ENCODE measurements at regions not wholly inside any gene's neighbourhood (a gene's known extent, or its start where the extent isn't known, plus 50 kb on each side); places are given as distances from the start of the nearest gene placed in this dataset.

DNA sequence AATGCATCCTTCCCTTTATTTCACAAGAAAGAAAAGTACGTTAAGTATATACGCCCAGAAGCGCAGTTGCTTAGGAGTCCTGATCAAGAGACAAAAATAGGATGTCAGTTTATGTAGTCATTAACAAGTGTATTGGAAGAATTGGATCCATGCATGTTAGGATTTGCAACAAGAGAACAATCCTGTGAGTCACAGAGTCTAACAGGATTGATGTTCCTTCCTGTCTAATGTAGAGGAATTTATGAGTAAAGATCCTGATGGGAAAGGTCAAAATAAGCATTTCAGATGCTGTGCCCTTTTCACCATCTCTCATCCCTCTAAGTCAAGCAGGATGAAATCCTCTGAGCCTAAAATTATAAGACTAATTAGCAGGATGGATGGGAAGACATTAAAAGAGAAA, 406.0 kb upstream of the GRIA1 start:
- ATAC-seq (no peak), DNase-seq (no peak)
- Histone ChIP-seq H3K9me3 (no peaks in the 10 kb centered on the region), H3K4me3 (no peak overlapping the region), H3K36me3 (ENCODE audit: low read depth) (no peaks in the 10 kb centered on the region), H3K4me1 (ENCODE audit: low read depth) (no peaks in the 10 kb centered on the region)
- TF ChIP-seq, protein P1, sequence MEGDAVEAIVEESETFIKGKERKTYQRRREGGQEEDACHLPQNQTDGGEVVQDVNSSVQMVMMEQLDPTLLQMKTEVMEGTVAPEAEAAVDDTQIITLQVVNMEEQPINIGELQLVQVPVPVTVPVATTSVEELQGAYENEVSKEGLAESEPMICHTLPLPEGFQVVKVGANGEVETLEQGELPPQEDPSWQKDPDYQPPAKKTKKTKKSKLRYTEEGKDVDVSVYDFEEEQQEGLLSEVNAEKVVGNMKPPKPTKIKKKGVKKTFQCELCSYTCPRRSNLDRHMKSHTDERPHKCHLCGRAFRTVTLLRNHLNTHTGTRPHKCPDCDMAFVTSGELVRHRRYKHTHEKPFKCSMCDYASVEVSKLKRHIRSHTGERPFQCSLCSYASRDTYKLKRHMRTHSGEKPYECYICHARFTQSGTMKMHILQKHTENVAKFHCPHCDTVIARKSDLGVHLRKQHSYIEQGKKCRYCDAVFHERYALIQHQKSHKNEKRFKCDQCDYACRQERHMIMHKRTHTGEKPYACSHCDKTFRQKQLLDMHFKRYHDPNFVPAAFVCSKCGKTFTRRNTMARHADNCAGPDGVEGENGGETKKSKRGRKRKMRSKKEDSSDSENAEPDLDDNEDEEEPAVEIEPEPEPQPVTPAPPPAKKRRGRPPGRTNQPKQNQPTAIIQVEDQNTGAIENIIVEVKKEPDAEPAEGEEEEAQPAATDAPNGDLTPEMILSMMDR (IDR thresholded peaks at IDR 0.05): no peak
- intact Hi-C loops (cut with DNase I, micrococcal nuclease): no loop called here

DNA sequence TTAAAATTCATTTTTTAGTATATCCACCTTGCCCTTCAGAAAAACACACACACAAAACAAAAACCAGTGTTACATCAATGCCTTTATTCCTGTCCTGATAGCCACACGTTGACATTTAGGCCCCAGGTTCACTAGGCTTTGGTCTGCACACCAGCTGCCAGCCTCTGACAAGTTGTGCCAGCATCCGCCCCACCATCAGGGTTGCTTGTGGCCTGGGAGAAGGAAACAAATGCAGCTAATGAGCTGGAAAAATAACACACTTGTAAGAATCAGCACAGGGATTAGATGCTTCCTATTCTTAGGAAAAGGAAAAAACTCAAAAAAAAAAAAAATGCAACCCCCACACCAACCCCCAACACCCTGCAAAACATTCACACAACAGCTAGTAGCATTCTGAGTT, 404.0 kb upstream of the GRIA1 start:
- ATAC-seq (no peak), DNase-seq (no peak)
- Histone ChIP-seq H3K4me3 (no peak overlapping the region), H3K4me1 (ENCODE audit: low read depth) (no peaks in the 10 kb centered on the region), H3K36me3 (ENCODE audit: low read depth) (no peaks in the 10 kb centered on the region), H3K9me3 (no peaks in the 10 kb centered on the region)
- intact Hi-C loops (cut with DNase I, micrococcal nuclease): no loop called here
- TF ChIP-seq, protein P1 (IDR thresholded peaks at IDR 0.05): no peak

DNA sequence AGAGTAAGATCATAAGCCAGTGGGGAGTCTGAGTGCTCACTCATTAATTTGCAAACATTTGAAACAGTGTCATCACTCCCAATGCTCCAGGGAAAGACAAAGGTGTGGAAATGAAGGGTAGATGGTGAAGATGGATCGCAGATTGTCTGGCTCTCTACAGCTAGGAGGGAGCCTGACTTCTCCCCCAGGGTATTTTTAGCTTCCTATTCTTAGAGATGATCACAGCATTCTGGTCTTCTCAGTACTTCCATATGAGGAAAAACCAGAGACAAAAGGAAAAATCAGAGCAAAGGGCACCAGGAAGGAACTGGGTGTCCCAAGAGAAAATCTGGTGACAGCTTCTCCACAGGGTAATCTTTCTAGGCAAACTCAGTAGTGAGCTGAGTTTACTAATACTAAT, 401.9 kb upstream of the GRIA1 start:
- no peak for DNase-seq
- Histone ChIP-seq H3K36me3 (ENCODE audit: low read depth) (no peaks in the 10 kb centered on the region), H3K4me1 (ENCODE audit: low read depth) (no peaks in the 10 kb centered on the region), H3K9me3 (no peaks in the 10 kb centered on the region), H3K4me3 (no peak overlapping the region)
- intact Hi-C loops (cut with DNase I, micrococcal nuclease): no loop called here
- no peak for ATAC-seq
- TF ChIP-seq, protein P1 (IDR thresholded peaks at IDR 0.05): no peak

DNA sequence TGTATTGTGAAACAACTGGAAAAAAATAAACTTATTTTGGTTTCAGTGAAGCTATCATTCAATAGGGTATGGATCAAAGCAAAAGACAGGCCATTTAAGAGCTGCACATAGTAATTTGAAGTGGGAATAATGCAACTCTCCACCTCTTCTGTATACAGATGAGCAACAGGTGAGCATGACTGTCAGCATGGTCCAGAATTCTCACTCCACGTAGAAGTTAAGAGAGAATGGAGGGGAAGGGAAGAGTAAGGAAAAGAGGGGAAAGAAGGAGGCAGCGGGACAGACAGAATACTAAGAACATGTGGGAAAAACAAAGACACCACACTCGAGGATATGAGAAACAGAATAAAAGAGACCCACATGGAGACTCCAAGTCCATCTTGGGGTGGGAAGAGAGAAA, 396.1 kb upstream of the GRIA1 start:
- ATAC-seq (no peak), DNase-seq (no peak)
- Histone ChIP-seq H3K36me3 (ENCODE audit: low read depth) (no peaks in the 10 kb centered on the region), H3K4me1 (ENCODE audit: low read depth) (no peaks in the 10 kb centered on the region), H3K9me3 (no peaks in the 10 kb centered on the region), H3K4me3 (no peak overlapping the region)
- intact Hi-C loops (cut with DNase I, micrococcal nuclease): no loop called here
- TF ChIP-seq, protein P1 (IDR thresholded peaks at IDR 0.05): no peak

DNA sequence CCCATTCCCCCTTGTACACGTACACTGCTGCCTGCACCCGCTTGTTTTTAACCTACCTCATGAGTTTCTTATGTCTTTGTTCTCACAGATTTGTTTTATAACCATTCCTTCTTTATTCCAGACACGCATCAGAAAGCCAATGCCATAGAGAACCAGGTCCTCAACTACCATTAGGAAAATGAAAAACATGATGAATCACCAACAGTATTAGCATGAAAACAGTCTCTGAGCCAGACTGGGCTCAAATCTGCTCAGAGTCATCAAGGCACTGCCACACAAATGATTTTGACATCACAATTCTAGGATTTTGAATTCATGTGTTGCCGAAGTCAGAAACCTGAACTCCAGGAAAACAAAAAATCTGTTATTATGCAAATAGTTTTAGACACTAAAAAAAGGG, 394.1 kb upstream of the GRIA1 start:
- H3K4me3 ChIP-seq: no peak overlapping the region
- ATAC-seq: no peak

DNA sequence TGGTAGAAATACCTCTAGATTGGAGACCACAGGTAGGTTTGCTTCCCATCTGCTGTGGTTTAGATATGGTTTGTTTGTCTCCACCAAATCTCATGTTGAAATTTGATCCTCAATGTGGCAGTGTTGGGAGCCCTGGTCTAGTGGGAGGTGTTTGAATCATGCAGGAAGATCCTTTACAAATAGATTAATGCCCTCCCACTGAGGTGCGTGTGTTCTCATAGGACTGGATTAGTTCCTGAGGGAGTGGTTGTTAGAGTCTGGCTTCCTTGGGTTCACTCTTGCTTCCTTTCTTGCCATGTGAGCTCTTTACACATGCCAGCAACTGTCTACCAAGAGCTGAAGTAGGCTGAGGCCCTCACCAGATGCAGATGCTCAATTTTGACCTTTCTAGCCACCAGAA, 391.1 kb upstream of the GRIA1 start:
- Histone ChIP-seq H3K4me1 (ENCODE audit: low read depth) (no peaks in the 10 kb centered on the region), H3K4me3 (no peak overlapping the region), H3K36me3 (ENCODE audit: low read depth) (no peaks in the 10 kb centered on the region), H3K9me3 (no peaks in the 10 kb centered on the region)
- DNase-seq (no peak), ATAC-seq (no peak)
- intact Hi-C loops (cut with DNase I, micrococcal nuclease): no loop called here
- TF ChIP-seq, protein P1 (IDR thresholded peaks at IDR 0.05): no peak

More for the DNA sequence above, 394.1 kb upstream of the GRIA1 start:
- no peak for DNase-seq
- TF ChIP-seq, protein P1 (IDR thresholded peaks at IDR 0.05): no peak
- H3K4me1 ChIP-seq (ENCODE audit: low read depth): no peaks in the 10 kb centered on the region
- H3K36me3 ChIP-seq (ENCODE audit: low read depth): no peaks in the 10 kb centered on the region
- intact Hi-C loops (cut with DNase I, micrococcal nuclease): no loop called here
- H3K9me3 ChIP-seq: no peaks in the 10 kb centered on the region

All from mucosa of descending colon (tissue), 3 donors.